GM18499 (cell line): ENCODE measurements at regions not wholly inside any gene's neighbourhood (a gene's known extent, or its start where the extent isn't known, plus 50 kb on each side); places are given as distances from the start of the nearest gene placed in this dataset.

Source experiments
- ATAC-seq: cut with Tn5 transposase; IDR thresholded peaks from one replicate; pipeline ENCODE4 v1.9.1; 2021; ENCODE audit warnings: moderate number of reproducible peaks; ENCODE audit not compliant: insufficient read depth, unreplicated experiment

DNA sequence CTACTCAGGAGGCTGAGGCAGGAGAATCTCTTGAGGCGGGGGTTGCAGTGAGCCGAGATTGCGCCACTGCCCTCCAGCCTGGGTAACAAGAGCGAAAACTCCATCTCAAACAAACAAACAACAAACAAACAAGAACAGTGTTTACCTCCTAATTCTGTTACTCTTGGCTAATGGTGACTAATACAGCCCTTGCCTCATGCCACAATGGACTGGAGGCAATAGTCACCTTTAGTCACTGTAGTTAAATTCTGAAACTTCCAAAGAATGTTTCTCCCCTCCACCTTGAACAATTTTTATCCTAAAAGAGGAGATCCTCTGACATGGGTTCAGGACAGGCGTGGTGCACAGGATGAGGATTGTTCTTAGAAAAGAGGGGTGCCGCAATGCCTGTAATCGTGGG is 241.2 kb upstream of the CTSO start:
- ATAC-seq: no peak

DNA sequence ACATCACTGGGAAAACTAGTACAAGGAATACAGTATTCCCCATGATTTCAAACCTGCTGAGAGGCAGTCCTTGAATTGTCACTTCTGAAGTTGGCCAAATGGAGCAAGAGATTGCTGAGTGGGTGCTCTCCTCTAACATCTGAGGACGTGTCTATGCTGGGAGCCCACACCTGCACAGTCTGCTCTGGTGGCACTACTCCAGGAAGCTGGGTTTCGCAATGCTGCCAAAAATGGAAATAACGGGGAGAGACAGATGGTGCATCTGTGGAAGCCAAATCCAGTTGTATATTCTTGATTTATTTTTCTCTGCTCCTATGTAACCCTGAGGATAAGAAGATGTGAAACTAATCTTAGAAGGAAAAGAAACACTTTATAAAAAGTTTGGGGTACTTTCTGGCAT is 240.1 kb upstream of the CTSO start:
- ATAC-seq: no peak

DNA sequence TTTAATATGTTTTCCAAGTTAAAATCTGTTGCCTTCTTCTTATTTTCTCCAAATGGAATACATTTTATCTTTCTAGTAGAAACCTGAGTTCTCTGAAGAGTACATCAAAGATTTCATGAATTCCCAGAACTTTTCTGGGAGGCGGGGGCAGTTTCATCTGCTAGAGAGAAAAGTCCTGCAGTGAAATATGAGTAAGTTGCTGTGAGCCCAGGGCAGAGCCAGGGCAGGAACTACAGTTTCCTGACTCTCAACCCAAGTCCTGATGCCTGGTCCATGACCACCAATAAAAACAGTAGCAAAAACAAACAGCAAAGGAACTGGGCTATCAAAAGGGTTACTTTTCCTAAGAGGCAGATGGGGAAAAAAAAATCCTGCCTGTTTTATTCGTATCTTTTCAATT is 239.4 kb upstream of the CTSO start:
- no peak for ATAC-seq

DNA sequence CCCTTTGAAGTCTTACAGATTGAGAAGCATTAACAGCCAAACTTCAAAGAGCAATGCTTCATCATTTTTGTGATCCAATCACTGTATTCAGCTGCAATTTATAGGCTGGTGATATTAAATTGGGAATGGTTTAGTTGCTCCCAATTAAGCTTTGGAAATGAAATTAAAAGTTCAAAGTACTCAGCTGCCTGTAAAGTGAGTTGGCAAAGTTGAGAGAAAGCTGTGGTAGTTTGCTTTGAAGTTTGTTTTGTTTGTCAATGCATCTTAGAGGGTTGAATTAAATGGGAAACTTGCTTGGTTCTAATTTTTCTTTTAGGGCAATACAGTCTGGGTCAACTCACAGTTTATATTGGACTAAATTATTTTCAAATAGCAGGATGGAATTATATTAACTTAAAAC is 238.4 kb upstream of the CTSO start:
- no peak for ATAC-seq

DNA sequence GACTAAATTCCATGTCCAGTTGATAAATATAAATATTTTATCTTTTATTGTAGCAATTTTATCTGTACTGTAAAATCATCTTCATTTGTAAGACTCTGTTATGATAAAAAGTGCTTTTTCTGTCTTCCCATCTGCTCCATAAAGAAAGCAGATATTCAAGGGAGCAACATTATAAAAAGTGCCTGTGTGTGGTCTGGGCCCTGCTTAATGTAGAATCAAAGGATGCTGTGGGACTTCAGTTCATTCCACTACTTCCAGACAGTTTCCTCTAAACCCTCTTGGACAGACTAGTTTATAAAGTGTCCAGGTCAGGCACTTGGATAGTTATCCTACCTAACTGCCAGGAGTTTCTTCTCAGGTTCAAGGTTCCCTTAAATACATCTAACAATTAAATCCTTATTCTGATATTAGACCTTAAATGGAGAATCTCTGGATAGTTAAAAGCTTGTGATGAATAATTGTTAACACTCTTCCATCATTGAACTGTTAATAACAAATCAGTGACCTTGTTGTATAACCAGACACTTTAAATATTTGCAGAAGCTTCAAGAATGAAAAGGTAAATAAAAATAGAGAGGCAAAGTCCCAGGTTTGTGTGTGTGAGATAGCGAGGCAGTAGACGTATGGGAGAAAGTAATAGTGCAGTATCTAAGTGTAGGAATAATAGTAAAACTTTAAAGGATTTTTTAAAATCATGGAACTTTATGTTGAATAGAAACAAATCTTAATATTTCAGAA is 237.5 kb upstream of the CTSO start:
- no peak for ATAC-seq

DNA sequence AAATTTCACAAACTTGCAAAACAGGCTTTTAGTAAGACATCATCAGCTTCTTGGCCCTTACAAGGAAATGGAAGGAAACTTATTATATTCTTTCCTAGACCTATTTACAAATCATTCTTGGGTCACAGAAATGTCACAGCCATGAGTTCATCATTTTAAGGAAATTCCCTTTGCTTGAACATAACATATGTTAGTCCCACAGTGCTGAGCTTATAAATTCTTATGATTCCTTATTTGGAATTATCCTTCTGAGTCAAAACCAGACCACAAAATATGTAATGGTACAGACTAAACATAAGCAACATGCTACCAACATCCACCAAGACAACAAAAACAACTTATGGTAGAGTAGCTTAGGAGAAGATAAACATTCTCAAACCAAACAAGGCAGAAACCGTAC is 236.9 kb upstream of the CTSO start:
- no peak for ATAC-seq

DNA sequence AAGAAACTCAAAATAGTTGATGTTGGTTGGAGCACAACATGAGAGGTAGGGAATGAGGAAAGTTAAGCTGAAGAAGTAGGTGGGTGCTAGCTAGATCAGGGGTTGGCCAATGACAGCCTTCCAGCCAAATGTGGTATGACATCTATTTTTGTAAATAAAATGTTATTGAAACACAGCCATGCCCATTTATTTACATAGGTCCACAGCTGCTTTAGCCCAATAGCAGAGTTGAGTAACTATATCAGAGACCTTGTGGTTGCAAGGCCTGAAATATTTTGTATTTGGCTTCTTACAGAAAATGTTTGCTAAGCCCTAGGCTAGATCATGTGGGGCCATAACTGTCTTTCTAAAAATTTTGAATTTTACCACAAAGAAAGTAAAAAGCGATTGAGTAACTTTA is 234.9 kb upstream of the CTSO start:
- ATAC-seq: no peak

DNA sequence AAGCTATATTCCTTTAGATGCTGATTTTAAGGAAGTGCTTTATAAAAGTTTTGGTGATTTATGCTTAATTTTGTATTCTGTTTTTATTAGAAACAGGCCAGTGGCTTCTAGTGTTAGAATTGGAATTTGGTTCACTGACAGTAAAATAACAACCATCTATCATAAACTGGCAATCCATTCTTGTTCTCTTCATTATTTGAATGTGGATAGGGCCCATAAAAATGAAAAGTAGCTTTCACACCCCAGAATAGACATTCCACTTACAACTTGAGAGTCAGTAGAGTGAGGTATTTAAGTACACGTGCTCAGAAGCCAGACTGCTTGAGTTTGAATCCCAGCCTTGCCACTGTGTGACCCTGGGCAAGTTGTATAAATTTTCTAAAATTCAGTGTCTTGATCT is 232.4 kb upstream of the CTSO start:
- ATAC-seq: no peak

DNA sequence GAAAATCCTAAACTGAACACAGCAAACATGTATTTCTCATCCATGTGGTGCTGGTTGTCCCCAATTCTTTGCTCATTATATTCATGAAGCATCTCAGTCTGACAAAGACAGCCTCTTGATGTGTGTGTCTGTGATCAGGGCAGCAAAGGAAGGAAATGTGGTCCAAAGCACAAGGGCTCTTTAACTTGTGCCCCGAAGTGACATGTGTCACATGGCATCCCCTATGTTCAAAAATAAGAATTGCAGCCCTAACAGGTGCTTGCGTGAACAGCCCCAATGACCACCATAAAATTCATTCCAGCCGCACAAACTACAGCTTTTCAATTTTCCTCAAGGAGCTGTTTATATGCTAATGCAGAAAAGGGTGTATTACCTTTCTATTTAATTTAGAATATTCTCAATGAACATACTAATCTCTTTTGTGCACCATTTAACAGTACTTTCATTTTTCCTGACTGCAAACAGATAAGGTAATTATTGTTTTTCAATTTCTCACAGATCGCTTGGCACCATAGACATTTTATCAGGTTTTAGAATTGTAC is 231.9 kb upstream of the CTSO start:
- ATAC-seq: no peak

DNA sequence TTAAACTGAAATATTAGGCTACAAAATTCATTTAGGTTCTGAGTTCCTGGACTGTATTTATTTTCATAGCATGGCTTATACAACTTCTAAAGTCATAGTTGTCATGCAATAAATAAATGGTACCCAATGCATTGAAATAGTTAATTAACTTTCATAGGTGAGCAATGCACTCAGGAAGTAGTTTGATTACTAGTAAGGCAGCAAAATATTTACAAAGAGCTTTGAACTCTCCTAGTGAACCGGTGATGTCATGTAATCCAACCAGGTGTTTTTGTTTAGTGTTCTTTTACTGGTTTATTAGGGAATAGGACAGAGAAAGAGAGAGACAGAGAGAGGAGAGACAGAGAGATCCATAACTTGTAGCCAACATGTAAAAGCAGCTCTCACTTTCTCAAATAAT is 228.6 kb upstream of the CTSO start:
- ATAC-seq: no peak

DNA sequence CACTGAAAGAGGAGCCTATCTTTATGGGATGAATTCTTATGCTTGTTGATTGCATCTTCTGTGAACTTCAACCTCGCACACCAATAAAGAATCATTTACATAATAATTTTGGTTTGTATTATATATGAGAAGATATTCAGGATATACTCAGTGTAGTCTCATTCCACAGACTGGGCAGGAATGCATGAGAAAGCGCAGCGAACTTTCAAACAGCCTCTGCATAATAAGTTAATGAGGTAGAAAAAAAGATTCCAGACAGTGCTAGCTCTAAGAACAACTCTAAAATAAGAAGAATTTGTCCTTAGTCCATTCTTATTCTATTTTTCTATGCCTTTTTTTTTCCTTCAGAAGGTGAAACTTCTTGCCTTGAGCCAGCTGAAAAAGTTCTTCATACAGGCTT is 224.3 kb upstream of the CTSO start:
- no peak for ATAC-seq

DNA sequence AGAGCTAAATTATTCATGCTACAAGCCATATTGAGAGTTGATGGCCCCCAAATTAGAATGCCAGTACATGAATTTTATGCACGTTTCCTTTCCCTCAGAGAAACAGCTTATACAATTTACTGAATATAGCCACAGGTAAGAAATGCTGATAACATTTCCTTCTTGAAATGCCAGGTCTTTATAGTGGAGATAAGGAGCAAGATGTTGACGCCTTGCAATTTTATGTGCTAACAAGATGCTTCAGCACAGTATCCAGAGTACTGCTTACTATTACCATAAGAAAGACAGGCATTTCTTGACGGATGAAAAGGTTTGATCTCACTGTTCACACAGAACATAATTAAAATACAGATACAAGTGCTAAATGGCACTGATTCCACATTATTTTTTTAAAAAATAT is 223.2 kb upstream of the CTSO start:
- no peak for ATAC-seq

DNA sequence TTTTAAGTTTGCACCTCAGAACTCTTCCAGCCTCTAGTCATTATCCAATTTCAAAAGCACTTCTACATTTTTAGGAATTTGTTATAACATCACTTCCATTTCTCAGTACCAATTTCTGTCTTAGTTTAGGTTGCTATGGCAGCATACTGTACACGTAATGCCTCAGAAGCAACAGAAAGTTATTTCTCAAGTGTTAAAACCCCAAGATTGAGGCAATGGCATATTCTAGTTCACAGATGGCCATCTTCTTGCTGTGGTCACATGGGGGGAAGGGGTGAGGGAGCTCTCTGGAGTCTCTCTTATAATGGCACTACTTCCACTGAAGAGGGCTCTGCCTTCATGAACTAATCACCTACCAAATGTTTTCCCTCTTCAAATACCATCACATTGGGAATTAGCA is 220.3 kb upstream of the CTSO start:
- no peak for ATAC-seq

DNA sequence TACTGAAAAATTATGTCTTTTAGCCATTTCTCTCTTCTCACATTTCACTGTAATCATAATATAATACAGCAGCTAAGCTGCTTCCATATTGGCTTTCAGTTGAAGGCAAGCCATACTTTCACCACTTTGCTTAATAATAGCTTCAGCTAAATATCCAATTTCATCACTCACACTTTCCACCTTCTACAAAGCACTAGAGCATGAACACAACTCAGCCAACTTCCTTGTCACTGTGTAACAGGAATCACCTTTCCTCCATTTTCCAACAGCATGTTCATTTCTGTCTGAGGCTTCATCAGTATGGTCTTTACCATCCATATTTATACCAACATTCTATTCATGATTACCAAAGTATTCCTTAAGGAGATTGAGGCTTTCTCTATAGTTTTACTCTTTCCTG is 219.8 kb upstream of the CTSO start:
- no peak for ATAC-seq

DNA sequence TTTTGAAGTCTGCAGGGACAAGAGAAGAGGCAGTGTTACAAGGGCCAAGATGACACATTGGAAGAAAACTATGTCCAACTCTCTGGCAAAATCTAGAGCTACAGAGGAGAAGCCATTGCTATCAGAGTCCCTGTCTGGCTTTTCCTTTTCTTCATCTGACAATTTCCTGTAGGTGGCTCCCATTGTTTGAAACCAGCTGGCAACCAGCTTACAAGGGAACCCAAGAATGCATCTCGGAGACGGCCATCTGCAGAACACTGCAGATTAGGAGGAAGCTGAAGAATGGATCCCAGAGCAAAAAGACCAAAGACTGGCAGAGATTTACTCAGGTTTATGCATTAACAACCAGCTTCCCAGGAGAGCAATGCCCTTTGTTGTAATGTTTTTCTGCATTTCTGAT is 216.2 kb upstream of the CTSO start:
- no peak for ATAC-seq

DNA sequence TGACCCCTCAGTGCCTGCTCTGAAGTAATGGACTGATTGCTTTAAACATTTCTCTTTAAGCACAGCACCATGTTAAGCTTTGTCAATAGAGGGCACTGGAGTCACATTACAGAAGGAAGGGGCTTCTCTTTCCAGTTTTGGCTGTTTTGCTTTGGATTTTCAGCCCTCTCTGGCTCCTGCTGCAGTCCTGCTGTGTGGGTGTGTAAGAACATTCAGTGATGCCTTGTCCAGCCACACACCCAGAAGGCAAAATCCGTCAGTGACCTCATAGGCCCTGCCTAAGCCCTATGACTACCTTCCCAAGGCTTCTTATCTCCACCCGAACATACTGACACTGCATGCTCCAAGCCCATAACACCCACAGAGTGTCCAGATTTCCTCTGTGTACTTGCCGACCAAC is 215.3 kb upstream of the CTSO start:
- ATAC-seq: no peak

DNA sequence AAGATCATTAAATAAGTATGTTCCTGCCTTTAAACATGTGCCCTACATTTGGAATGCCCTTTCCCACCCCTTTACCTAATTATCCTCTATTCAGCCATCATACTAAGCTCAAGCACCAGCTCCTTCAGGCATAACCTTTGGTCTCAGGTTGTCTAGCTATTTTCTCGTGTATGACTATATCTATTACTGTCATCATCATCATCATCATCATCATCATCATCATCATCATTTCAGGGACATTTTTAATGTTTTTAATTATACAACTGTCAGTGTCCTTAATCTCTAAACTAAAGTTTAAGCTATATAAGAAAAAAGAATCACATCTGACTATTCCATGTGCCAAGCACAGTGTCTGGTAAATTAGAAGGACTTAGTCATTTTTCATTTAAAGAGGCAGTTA is 214.6 kb upstream of the CTSO start:
- ATAC-seq: no peak

DNA sequence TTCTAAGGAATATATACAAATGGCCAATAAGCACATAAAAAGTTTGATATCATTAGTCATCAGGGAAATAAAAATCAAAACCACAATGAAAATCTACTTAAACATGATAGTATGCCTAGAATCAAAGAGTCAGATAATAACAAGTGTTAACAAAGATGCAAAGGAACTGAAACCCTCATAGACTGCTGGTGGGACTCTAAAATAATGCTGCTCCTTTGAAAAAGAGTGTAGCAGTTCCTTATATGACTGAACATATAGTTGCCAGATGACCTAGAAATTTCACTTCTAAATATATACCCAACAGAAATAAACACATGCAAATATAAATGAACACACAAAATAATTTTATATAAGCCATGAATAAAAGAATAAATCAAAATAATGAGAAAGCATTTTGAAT is 205.1 kb upstream of the CTSO start:
- ATAC-seq: peak; percentile 91

DNA sequence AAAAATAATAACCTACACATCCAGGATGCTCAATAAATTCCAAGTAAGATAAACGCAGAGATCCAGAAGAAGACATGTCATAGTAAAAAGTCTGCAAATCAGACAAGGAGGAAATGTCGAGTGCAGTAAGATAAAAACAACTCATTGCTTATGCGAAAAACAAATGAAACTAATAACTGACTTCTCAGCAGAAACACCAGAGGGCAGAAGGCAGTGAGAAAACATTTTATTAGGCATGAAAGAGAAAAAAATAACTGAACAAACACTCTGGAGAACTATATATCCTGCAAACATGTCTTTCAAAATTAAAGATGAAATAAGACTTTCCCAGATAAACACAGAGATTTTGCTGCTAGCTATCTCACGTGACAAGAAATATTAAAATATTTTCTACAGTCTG is 201.3 kb upstream of the CTSO start:
- no peak for ATAC-seq

DNA sequence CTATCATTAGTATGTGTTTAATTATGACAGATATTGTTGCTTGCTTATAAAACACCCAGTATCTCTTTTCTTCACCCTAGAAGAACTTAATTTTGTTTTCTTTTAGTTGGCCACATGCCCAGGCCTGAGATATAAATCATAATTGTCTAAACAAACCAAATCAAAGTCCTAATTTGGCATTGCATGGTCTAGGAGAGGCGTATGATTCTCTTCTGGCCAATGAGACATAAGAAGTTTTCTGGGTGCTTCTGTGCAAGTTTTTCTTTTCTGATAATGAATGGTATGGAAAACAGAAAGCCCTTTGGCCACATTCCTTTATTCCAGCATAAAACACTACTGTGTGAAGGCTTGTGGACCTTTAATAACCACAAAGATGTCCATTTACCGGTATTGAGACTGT is 192.9 kb upstream of the CTSO start:
- no peak for ATAC-seq

DNA sequence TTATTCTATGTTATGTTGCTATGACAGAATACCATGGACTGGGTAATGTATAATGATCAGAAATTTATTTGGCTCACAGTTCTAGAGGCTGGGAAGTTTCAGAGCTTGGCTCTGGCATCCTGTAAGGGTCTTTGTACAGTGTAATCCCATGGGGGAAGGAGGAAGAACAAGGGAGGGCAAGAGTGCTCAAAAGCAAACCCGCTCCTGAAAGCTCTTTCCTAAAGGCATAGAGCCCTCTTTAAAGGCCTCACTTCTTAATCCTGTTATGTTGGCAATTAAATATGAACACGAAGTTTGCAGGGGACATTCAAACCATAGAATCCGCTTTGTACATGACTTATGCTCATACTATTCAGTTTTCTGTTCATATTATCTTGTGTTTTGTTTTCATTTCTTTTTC is 191.3 kb upstream of the CTSO start:
- no peak for ATAC-seq

DNA sequence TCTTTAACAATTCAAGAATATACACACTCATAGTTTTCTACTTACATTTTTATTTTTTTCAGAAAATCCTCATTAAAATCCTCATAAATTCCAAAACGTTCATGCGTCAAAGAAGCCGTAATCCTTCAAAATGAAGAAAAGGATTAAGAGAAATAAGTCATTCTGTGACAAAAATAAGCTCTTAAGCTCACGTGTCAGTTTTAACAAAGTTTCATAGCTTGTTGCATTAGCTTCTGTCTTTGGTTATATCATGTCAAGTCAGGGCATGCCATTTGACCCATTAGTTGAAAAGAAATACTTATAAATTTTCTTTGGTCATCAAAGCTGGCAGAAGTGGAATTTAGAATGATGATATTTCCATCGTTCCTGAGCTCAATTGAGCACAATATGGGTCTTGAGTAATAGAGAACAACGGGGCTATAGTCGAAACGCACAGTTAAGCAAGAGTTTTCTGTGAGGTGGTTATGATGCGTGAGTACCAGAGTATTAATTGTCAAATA is 185.2 kb upstream of the CTSO start:
- ATAC-seq: no peak
